ENCODE measurements at regions not wholly inside any gene's neighbourhood (a gene's known extent, or its start where the extent isn't known, plus 50 kb on each side); places are given as distances from the start of the nearest gene placed in this dataset.

DNA sequence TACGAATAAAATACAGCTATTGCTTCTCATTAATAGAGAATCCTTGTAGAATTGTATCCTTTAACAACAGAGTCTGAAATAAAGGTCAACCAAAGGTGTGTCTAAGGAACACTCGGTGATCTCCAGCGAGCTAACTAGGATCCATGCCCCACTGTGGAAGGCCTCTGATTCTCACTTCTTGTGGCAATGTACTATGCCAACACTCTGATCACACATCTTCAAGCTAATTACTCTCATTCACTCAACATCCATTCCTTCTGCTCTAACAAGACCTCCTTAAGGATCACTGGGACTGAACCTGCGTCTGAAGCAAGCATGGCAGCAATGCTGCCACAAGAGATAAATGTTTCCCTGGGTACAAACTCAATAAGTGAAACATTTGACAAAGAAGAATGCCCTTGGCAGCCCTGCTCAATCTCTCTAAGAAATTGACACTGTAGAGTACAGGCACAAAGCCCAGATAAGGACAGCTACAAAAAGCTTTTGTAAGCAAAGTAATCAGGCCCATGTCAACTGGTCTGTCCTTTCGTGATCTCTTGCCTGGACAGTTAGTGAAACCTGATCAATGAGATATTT lies 74.6 kb upstream of the PARD3B start:
- in situ Hi-C loops (cut with MboI; ENCODE audit: low pct_unique_long_range_greater_than_20kb, low sequenced_read_pairs), result no loop called here

GRCh38 chr2:204472375-204472774 lies 72.9 kb upstream of the PARD3B start:
- DNase-seq, result no peak
- in situ Hi-C loops (cut with MboI; ENCODE audit: low pct_unique_long_range_greater_than_20kb, low sequenced_read_pairs), result no loop called here

More for the DNA sequence above, 74.6 kb upstream of the PARD3B start:
- DNase-seq, result no peak

DNA sequence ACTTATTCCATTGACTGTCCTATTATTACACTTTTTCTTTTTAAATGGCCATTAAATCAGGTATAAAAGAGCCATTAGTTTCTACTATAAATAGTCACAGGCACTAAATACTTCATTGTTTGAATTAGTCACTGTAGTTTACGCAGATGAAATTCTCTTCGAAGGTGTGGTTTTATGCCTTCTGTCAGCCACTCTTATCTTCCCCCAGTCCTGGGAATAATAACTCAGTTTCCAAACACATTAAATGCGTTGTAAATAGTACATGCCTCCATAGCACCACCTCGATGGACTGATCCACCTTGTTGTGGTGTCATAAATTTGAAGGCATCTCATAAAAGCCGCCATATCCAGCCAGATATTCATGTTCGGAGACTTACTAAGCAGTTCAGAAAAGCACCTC lies 72.1 kb upstream of the PARD3B start:
- no peak for DNase-seq
- in situ Hi-C loops (cut with MboI; ENCODE audit: low pct_unique_long_range_greater_than_20kb, low sequenced_read_pairs), result no loop called here

DNA sequence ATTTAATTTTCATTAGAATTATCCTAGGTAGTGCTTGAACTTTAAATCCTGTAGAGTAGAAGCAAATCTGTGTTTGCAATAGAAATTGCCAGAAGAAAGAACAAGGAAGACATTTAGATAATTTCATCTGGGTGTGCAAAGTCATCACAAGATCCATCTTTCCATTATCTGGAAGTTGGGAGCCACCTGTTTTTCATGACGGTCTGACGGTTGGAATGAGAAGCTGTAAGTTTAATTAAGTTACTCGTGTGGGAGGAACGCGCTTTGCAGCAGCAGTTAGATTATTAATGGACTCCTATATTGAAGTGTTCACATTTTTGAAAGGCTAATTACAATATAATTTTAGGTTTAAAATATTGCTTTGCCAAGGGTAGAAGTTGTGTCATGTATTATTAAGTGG lies 69.9 kb upstream of the PARD3B start:
- in situ Hi-C loops (cut with MboI; ENCODE audit: low pct_unique_long_range_greater_than_20kb, low sequenced_read_pairs), result no loop called here
- DNase-seq, result no peak

DNA sequence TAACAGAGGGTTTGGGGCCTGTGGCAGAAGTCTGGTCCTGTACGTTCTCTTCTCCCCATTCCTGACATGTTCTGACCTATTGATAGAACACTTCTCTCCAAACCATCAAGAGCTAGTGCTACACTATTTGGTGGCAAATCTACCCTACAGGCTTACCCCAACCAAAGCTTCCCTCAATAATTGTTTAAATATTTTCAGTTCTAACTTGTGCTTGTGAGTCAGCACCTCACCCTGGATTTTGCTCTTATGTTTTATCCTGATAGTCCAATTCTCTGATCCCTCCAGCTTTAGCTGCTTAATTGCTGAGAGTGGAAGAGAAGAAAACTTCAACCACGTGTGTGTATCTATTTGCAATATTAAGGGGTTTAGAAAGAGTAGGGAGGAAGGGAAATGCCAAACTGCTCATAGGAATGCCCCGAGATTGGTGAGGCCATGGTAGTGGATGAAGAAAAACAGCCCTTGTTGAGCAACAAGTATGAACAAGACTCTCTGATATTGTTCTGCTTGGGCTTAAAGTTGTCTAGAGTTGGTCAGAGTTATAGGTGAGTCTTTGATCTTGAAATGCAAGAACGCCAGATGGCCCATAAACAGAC lies 67.8 kb upstream of the PARD3B start:
- in situ Hi-C loops (cut with MboI; ENCODE audit: low pct_unique_long_range_greater_than_20kb, low sequenced_read_pairs), result no loop called here
- no peak for DNase-seq

DNA sequence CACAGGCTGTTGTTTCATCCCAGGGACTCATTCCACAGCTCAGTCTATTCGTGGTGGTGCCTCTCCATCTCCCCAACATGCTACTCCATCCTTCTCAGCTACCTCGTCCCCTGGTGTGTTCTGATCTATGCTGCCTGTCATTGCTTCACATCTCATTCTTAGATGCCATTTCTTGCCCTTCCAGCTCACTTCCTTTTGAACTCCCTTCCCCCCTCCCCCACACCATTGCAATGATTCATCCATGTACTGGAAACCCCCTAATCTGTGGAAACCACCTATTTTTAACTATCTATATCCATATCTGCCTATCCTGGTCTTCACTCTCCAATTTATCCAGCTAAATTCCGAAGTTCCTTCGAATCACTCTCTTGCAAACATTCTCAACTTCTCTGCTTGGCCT lies 65.7 kb upstream of the PARD3B start:
- in situ Hi-C loops (cut with MboI; ENCODE audit: low pct_unique_long_range_greater_than_20kb, low sequenced_read_pairs), result no loop called here
- DNase-seq, result no peak

GRCh38 chr2:204480676-204481075 lies 64.6 kb upstream of the PARD3B start:
- no peak for DNase-seq
- in situ Hi-C loops (cut with MboI; ENCODE audit: low pct_unique_long_range_greater_than_20kb, low sequenced_read_pairs), result no loop called here

DNA sequence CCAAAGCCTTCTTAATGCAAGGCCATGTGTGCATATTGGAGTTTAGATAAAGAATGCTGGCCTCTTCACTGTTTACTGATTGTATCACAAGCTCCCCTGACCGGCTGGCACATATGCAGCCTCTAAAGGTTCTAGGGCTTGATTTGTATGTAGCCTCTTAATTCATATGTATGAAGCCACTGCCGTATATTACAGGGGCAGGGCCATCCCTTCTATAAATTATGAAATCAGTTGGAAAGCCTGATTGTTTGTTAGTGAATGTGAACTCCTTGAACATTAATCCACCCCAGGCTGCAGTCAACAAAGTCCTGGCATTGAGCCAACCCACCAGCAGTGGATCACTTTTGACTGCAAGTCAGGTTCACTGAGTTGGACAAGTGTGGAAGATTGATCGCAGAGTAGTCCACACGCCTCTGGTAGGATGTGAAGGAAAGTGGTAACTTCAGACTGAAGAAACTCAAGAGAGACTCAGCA lies 61.6 kb upstream of the PARD3B start:
- no peak for DNase-seq
- in situ Hi-C loops (cut with MboI; ENCODE audit: low pct_unique_long_range_greater_than_20kb, low sequenced_read_pairs), result no loop called here

- in situ Hi-C loops (cut with MboI; ENCODE audit: low pct_unique_long_range_greater_than_20kb, low sequenced_read_pairs), result no loop called here
- no peak for DNase-seq
Measured at GRCh38 chr2:204486321-204486720, 59.0 kb upstream of the PARD3B start.

DNA sequence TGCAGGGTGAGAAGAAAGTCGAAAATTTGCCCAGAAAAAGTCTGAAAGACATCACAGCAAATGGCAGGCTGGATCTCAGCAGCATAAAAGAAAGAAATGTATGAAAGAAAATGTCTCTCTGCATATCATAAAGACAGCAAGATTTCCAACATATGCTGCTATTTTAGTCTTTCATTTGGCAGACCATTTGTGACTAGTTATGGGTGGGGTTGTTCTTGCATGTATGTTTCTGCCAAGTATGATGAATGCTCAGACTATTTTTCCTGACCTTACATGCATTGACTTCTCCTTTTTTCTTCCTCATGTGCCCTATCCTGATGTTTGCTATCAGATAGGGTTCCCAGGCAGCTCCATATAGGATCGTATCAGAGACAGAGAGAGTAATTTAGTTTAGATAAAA lies 58.5 kb upstream of the PARD3B start:
- DNase-seq, result no peak
- in situ Hi-C loops (cut with MboI; ENCODE audit: low pct_unique_long_range_greater_than_20kb, low sequenced_read_pairs), result no loop called here

GRCh38 chr2:204487447-204488229 lies 57.6 kb upstream of the PARD3B start:
- DNase-seq, result no peak
- in situ Hi-C loops (cut with MboI; ENCODE audit: low pct_unique_long_range_greater_than_20kb, low sequenced_read_pairs), result no loop called here

DNA sequence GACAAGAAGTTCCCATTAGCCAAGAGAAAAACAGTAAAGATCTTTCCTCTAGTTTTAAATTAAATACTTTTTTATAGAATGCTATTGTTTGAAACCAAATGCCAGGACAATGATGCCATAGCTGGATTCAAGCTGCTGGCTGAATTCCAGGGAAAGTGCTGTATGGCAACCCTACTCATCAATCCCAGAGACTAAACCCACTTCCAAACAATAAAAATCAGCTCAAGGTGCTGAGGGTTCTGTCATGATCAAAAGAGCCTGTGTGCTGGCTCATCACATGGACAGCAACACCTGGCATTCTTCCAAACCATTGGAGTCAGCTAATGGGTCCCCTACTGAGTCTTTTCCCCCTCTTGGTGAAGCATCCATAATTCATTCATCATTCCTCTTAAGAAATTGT lies 53.7 kb upstream of the PARD3B start:
- in situ Hi-C loops (cut with MboI; ENCODE audit: low pct_unique_long_range_greater_than_20kb, low sequenced_read_pairs), result no loop called here

DNA sequence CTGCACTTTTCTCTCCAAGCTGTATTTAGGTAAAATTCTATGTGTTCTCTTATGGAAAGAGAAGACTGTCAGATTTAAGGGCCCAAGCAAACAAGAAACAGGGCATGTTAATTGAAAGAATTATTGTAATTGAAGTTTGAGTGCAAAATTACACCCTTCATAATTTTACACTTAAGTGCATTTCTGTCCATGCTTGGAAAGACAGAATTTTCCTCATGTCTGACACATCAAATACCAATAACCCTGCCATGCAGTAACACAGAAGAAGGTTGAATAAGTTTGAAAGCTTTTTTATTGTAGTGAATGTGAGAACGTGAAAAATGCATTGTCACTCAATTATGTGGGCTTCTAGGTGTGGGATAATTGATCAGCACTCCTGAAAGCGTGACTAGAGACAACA lies 52.9 kb upstream of the PARD3B start:
- in situ Hi-C loops (cut with MboI; ENCODE audit: low pct_unique_long_range_greater_than_20kb, low sequenced_read_pairs), result no loop called here
- DNase-seq, result no peak

More for the DNA sequence above, 53.7 kb upstream of the PARD3B start:
- no peak for DNase-seq

- in situ Hi-C loops (cut with MboI; ENCODE audit: low pct_unique_long_range_greater_than_20kb, low sequenced_read_pairs), result no loop called here
- no peak for DNase-seq
Measured at GRCh38 chr2:204494681-204495080, 50.6 kb upstream of the PARD3B start.

GRCh38 chr2:204495381-204495780 lies 49.9 kb upstream of the PARD3B start:
- DNase-seq, result no peak
- in situ Hi-C loops (cut with MboI; ENCODE audit: low pct_unique_long_range_greater_than_20kb, low sequenced_read_pairs), result no loop called here

Data from KBM-7 (cell line).